CD1c-positive myeloid dendritic cell (primary cell): ENCODE measurements at regions not wholly inside any gene's neighbourhood (a gene's known extent, or its start where the extent isn't known, plus 50 kb on each side); places are given as distances from the start of the nearest gene placed in this dataset.
"Not testable (repeated sequence)": the region's sequence is repeated elsewhere in the genome, so short reads cannot be mapped to it uniquely, and the experiment has no call there.

ENCODE experiments used
- DNase-seq: peaks from one replicate; pipeline ENCODE4 v3.0.0-alpha.2; 2016; ENCODE audit errors: extremely low spot score

DNA sequence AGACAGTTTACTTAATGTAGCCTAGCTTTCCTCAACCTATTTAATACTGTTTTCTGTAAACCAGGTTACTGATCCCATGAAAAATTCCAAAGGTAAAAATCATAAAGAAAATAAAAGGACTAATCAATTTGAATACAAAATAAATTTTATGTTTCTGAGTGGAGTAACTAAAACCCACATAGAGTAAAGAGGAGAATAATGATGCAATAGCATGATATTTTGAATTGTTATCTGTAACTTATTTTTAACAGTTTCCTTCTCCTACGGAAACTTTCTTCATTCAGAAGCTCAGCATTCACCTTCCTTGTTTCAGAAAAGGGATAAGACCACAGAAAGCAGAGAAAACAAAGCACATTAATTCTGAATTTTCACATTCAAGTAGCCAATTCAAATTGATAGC is 320.6 kb upstream of the NUDT12 start:
- DNase-seq, result no peak

DNA sequence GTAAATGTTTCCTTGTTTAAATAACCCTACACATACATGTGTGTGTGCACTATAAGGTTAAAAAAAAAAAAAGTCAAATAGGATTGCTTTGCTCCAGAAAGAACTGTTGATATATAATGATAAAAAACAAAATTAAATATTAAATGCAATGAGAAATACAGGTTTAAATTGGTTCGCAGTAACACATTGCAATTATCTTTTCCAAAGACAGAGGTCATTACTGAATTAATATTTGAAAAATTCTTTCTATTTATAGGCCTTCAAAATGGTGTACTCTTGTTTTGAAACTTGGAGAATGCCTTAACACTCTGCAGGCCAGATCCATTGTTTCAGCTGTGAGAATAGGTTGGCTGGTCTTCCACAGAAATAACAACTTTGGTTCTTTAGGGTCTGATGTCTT is 319.0 kb upstream of the NUDT12 start:
- DNase-seq, result no peak

DNA sequence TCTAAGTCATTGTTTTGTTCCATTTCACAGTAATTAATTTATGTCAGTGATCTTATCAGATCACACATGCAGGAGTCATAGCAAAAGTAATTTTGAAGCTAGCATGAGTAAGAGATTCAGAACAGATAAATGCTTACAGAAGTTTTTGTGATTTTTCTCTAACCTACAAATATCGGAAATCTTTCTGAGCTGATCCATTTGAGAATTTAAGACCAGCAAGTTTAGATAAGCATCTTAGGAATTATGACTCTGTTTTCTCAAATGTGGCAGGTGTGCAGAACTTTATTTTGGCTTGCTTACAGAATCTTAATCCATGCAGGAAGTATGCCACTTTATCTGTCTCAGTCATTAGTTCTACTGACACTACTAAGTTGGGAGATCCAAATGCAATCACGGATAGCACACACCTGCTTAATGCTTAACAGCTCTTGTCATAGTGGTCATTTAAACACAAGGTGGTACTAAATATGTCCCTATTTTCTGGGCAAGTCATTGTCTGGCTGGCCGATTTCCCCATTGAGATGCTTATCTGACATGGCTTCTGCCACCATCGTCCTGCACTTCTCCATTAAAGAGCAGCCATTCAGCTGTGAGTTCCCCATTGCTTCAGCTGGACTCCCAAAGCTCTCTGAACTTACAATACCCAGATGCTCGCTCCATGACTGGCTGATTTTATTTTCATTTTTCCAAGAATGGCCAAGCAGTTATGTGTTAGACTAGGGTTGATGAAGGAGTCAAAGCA is 305.4 kb upstream of the NUDT12 start:
- no peak for DNase-seq

DNA sequence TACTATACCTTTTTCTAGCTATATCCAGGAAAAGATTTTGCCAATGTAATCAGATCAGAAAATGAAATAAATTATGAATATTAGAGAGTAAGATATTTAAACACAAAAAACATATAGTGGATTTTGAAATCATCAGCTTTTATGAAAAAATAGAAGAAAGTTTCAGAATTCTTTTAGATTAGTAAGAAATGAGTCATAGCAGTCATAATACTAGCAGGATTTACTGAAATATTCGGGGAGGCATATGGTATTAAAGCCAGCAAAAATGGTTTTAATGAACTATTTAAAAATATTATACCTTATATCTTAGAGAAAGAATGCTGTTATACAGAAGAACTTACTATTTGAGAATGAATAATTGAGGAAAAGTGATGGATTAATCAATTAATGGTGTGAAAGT is 303.6 kb upstream of the NUDT12 start:
- DNase-seq, result no peak

DNA sequence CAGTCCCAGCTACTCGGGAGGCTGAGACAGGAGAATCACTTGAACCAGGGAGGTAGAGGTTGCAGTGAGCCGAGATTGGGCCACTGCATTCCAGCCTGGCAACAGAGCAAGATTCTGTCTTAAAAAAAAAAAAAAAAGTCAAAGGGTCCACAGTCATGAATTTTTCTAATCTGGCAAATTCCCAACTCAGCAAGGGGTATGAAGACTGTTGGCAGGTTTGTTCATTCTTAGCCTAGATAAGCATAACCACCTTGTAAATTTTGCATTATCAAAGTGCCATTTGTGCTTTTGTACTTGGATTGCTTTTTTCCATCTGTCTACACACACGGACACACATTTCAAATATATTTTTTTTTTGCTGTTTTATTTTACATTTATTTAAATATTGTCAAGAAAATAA is 299.8 kb upstream of the NUDT12 start:
- no peak for DNase-seq

- DNase-seq, result no peak
Observed at GRCh38 chr5:103860327-103860726, 297.7 kb upstream of the NUDT12 start.

- not testable (repeated sequence) for DNase-seq
Observed at GRCh38 chr5:103858367-103858766, 295.8 kb upstream of the NUDT12 start.

DNA sequence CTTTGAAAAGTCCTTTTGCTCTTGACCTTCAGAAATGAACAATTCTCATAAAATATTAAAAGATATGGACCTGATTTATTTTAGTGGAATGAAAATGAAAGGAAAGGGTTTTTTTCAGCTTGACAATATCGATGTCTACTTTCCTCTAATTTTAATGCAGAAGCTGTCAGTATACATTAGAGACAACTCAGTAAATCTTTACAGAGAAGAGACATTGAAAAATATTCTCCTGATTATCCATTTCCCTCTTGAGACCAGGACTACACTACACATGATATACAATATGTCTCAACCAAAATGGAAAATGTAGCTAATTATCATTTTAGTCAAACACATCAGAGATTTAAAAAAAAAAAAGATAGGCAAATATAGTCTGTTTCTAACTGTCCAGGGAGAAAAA is 288.5 kb upstream of the NUDT12 start:
- no peak for DNase-seq

DNA sequence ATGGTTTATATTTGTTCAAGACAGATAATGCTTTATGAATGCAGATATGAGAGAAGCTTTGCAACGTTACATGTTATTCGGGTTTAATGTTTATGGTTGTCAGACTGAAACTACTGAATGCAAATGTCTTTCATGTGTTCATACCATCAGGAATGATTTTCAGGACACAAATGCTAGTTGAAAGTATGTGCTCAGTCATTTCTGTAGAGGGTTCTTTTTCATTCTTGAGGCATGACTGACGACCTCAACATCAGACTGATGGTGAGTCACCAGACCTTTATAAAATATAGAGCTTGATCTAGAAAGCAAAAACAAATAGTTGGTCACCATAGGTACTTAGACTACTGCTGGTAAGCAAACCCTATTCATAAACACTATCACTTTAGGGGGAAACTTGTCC is 287.3 kb upstream of the NUDT12 start:
- no peak for DNase-seq

DNA sequence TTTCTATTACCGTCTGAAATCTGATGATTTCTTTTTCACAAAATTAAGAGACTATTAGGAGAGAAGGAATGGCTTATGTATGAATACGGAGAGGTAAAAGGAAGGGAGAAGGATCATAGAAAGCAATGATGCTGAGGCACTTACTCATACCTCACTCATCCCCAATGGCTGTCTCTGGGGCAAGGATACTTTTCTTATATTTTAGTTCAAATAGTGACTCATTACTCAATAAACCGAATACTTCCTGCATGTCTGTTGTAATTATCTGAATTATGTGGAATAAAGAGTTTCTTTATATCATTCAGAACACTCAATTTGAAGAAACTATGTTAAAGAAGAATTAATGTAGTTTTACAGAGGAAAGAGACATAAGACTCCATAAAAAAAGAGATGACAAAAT is 284.5 kb upstream of the NUDT12 start:
- DNase-seq, result no peak

- no peak for DNase-seq
Observed at GRCh38 chr5:103842936-103843335, 280.3 kb upstream of the NUDT12 start.

- DNase-seq, result no peak
Observed at GRCh38 chr5:103840600-103840999, 278.0 kb upstream of the NUDT12 start.

- DNase-seq, result no peak
Observed at GRCh38 chr5:103834216-103834615, 271.6 kb upstream of the NUDT12 start.

DNA sequence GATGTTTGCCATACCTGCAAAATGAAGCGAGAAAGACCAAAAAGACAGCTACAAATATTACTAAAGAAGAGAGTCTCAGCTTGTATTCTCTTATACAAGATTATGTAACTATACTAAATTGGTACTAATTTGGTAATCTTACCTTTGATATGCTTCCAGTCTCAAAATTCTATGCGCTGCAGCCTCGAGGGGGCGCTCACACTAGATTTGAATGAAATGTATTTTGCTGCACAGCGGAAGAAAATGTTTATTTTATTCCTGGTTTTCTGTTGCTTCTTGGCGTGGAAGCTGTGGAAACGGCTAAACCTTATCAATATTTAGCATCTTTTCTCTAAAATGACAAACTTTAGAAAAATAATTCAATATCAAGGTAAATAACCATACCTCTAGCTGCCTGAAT is 267.0 kb upstream of the NUDT12 start:
- no peak for DNase-seq

GRCh38 chr5:103827976-103828375 is 265.4 kb upstream of the NUDT12 start:
- DNase-seq, result no peak

GRCh38 chr5:103821361-103821760 is 258.8 kb upstream of the NUDT12 start:
- DNase-seq, result no peak

GRCh38 chr5:103808464-103809106 is 246.0 kb upstream of the NUDT12 start:
- DNase-seq, result no peak

DNA sequence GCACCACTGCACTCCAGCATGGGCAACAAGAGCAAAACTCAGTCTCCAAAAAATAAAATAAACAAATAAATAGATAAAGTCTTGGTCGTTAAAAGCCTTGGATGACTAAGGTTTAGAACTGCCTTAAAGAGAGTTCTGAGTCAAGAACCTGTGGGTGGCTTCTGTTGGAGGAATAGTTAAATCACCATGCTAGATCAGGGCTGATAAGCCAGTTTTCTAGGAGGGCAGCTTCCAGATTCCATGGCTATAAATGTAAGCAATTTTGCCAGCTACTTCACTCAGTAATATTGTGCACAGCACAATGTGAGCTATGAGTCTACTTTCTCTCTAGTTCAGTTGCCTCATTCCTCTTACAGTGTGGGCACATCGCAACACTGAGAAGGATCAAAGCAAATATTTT is 242.1 kb upstream of the NUDT12 start:
- DNase-seq, result no peak

DNA sequence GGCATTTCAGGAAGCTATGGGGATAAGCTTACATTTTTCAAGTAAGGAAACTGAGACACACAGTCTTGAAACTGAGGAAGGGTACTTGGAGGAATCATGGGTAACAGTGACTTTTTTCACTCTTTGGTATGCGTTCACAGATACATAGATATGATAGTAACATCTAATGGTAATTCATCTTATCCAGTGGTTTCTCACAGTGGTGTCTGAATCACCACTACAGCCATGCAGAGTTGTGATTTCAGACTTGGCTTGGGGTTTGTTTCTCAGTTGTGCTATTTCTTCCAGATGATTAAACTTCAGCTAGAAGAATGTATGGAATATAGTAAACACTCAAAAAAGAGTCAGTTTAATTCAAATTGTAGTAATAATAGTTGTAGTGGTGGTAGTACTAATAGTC is 239.1 kb upstream of the NUDT12 start:
- DNase-seq, result no peak

GRCh38 chr5:103800741-103801495 is 238.3 kb upstream of the NUDT12 start:
- no peak for DNase-seq

DNA sequence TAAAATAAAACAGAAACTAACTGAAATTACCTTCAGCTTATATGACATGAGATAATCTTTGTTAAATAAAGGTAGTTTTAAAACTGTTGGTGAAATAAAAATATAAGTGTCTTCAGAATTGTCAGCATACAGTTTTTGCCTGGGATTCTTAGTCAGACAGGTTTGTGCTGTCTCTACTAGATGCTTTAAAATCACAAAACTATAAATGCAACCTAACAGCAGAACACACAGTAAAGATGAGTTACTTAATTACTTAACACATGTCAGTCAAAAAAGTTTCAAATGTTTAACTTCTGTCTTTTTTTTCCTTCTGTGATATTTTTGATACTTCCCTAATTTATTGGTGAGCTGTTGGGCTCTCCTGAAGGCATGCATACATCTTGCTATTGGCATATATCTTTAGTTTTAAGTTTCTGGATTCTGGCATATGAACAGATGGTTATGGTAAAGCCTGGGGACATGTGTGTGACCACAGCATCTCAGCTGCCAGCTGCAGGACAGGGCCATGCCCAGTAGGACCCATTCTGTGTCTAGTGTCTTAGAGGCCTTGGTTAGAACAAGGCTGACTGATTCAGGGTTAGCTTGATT is 231.1 kb upstream of the NUDT12 start:
- no peak for DNase-seq

- no peak for DNase-seq
Observed at GRCh38 chr5:103785569-103785968, 223.0 kb upstream of the NUDT12 start.

DNA sequence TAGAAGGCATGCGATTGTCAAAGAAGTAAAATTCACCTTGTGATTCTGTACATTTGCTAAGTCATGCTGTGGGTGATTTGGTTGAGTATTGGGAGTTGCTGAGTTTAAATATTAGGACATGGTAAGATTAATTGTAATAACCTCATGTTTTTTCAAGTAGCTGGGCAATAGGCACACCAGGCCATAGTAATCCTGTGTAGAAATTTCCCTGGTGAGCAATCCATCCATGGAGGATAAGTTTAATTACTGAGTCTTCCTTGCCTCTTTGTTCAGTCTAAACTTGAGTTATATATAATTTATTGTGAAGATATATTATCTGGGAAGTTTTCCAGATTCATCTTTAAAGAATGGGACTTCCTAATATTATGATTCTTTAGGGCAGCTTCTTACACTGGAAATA is 221.1 kb upstream of the NUDT12 start:
- DNase-seq, result no peak
